Mucosa of descending colon (tissue), 3 donors: ENCODE measurements at regions not wholly inside any gene's neighbourhood (a gene's known extent, or its start where the extent isn't known, plus 50 kb on each side); places are given as distances from the start of the nearest gene placed in this dataset.

ENCODE experiments used
- ATAC-seq: fragments of 200-7000 bp; cut with Tn5 transposase; one replicate; pipeline ENCODE4 v1.9.1; 2020; ENCODE audit warnings: mild to moderate bottlenecking, moderate library complexity
- DNase-seq, 3 donors: peaks; one replicate each; pipeline ENCODE4 v3.0.0-alpha.2; 2020
- H3K36me3 ChIP-seq: fragments of 200-600 bp; one replicate; pipeline ENCODE4 v1.8.0; 2021; ENCODE audit warnings: low read depth, mild to moderate bottlenecking
- H3K4me1 ChIP-seq: fragments of 200-600 bp; one replicate; pipeline ENCODE4 v1.8.0; 2021; ENCODE audit warnings: low read depth, mild to moderate bottlenecking
- H3K4me3 ChIP-seq: fragments of 200-600 bp; one replicate; pipeline ENCODE4 v1.8.0; 2021; ENCODE audit warnings: mild to moderate bottlenecking
- H3K9me3 ChIP-seq: fragments of 200-600 bp; one replicate; pipeline ENCODE4 v1.8.0; 2021; ENCODE audit warnings: mild to moderate bottlenecking
- intact Hi-C, 2 donors: fragments of 100-400 bp; cut with DNase I in 1 of 2; cut with micrococcal nuclease in 1 of 2; formaldehyde crosslinking; loops; one replicate each; pipeline versions ENCODE4 v1.11.0 to v1.11.1; 2022; cut with DNase I, micrococcal nuclease
- TF ChIP-seq, protein P1 (sequence below): fragments of 200-600 bp; IDR thresholded peaks from one replicate; pipeline ENCODE4 v1.8.0; 2022; ENCODE audit warnings: antibody characterized with exemption, mild to moderate bottlenecking
- donor health status: DM: no; HTN: no; CAD: no; lungs with moderate emphysema.
- donor health status: DM: no; HTN: no; CAD: no.
- donor health status: DM: no; HTN: yes; CAD: no.

GRCh38 chr20:6665621-6666355 is 101.7 kb upstream of the BMP2 start:
- no peak for DNase-seq
- no peak overlapping the region for H3K4me3 ChIP-seq
- intact Hi-C loops, result no loop called here
- H3K36me3 ChIP-seq, result no peaks in the 10 kb centered on the region
- peaks cover 11% of the 10 kb centered on the region for H3K4me1 ChIP-seq
- H3K9me3 ChIP-seq, result no peaks in the 10 kb centered on the region
- ATAC-seq, result no peak
- TF ChIP-seq, protein P1, sequence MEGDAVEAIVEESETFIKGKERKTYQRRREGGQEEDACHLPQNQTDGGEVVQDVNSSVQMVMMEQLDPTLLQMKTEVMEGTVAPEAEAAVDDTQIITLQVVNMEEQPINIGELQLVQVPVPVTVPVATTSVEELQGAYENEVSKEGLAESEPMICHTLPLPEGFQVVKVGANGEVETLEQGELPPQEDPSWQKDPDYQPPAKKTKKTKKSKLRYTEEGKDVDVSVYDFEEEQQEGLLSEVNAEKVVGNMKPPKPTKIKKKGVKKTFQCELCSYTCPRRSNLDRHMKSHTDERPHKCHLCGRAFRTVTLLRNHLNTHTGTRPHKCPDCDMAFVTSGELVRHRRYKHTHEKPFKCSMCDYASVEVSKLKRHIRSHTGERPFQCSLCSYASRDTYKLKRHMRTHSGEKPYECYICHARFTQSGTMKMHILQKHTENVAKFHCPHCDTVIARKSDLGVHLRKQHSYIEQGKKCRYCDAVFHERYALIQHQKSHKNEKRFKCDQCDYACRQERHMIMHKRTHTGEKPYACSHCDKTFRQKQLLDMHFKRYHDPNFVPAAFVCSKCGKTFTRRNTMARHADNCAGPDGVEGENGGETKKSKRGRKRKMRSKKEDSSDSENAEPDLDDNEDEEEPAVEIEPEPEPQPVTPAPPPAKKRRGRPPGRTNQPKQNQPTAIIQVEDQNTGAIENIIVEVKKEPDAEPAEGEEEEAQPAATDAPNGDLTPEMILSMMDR, result no peak

DNA sequence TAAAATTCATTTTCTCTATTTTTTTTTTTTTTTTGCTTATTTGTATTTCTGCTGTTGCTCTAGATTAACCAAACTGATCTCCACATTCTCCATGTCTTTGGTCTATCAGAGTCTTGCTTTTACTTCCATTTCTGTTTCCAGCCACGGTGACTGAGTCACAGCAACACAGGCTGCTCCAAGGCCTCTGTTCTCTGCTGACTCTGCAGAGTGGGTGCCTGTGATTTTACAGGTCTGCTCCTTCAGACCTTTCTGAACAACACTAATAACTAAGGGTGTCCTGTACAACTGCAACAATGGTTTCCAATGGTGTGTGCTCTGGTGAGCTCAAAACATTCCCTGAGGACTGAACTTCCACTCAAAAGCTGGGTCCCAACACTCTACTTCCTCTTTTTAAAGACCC is 102.3 kb upstream of the BMP2 start:
- no peaks in the 10 kb centered on the region for H3K9me3 ChIP-seq
- intact Hi-C loops, result no loop called here
- peaks cover 12% of the 10 kb centered on the region for H3K4me1 ChIP-seq
- H3K4me3 ChIP-seq, result no peak overlapping the region
- no peaks in the 10 kb centered on the region for H3K36me3 ChIP-seq
- DNase-seq, result no peak
- no peak for ATAC-seq
- TF ChIP-seq, protein P1, result no peak

- ATAC-seq (no peak), DNase-seq (no peak)
- peaks cover 12% of the 10 kb centered on the region for H3K4me1 ChIP-seq
- TF ChIP-seq, protein P1, result no peak
- H3K9me3 ChIP-seq, result no peaks in the 10 kb centered on the region
- intact Hi-C loops, result no loop called here
- H3K36me3 ChIP-seq, result no peaks in the 10 kb centered on the region
- H3K4me3 ChIP-seq, result no peak overlapping the region
Observed at GRCh38 chr20:6664574-6664973, 102.9 kb upstream of the BMP2 start.

- intact Hi-C loops, result no loop called here
- no peaks in the 10 kb centered on the region for H3K9me3 ChIP-seq
- peak; percentile 77 for ATAC-seq
- no peaks in the 10 kb centered on the region for H3K36me3 ChIP-seq
- DNase-seq, result peak; percentile 65 to 84 (median 66)
- no peak overlapping the region for H3K4me3 ChIP-seq
- peaks cover 12% of the 10 kb centered on the region for H3K4me1 ChIP-seq
- TF ChIP-seq, protein P1, result no peak
Observed at GRCh38 chr20:6663751-6664388, 103.6 kb upstream of the BMP2 start.

GRCh38 chr20:6663104-6663503 is 104.4 kb upstream of the BMP2 start:
- intact Hi-C loops, result no loop called here
- H3K9me3 ChIP-seq, result no peaks in the 10 kb centered on the region

More at GRCh38 chr20:6663104-6663503, 104.4 kb upstream of the BMP2 start:
- TF ChIP-seq, protein P1, result no peak
- DNase-seq (no peak), ATAC-seq (no peak)
- no peak overlapping the region for H3K4me3 ChIP-seq
- no peaks in the 10 kb centered on the region for H3K36me3 ChIP-seq
- H3K4me1 ChIP-seq, result peaks cover 12% of the 10 kb centered on the region
